NT2/D1 (cell line): ENCODE measurements at regions not wholly inside any gene's neighbourhood (a gene's known extent, or its start where the extent isn't known, plus 50 kb on each side); places are given as distances from the start of the nearest gene placed in this dataset.

Experiments
- DNase-seq: peaks from one replicate; pipeline ENCODE4 v3.0.0-alpha.2; 2011; ENCODE audit warnings: low read depth, low spot score
- H3K27me3 ChIP-seq: 2 replicates; pipeline ENCODE4 v1.6.0; 2011; ENCODE audit warnings: mild to moderate bottlenecking; ENCODE audit not compliant: insufficient read length, insufficient read depth
- H3K36me3 ChIP-seq: 2 replicates; pipeline ENCODE4 v1.6.1; 2011; ENCODE audit warnings: mild to moderate bottlenecking, low read length, mixed read lengths; ENCODE audit not compliant: insufficient read depth, insufficient read length
- H3K4me1 ChIP-seq: 2 replicates; pipeline ENCODE4 v1.5.1; 2011; ENCODE audit not compliant: insufficient read depth, insufficient read length
- H3K4me3 ChIP-seq: 2 replicates; pipeline ENCODE4 v1.5.1; 2011; ENCODE audit warnings: low read depth; ENCODE audit not compliant: insufficient read length
- H3K9ac ChIP-seq: 2 replicates; pipeline ENCODE4 v1.6.0; 2011; ENCODE audit warnings: low read depth; ENCODE audit not compliant: insufficient read length
- H3K9me3 ChIP-seq: 2 replicates; pipeline ENCODE4 v1.5.1; 2011; ENCODE audit warnings: mild to moderate bottlenecking, low read length; ENCODE audit not compliant: insufficient read depth
- SUZ12 ChIP-seq: IDR thresholded peaks from 2 replicates; pipeline ENCODE4 v1.6.1; 2011; ENCODE audit not compliant: insufficient read length, insufficient read depth; ENCODE audit errors: extremely low read depth
- YY1 ChIP-seq: IDR thresholded peaks from 2 replicates; pipeline ENCODE4 v1.6.1; 2011; ENCODE audit not compliant: insufficient read length, insufficient read depth
- ZNF274 ChIP-seq: IDR thresholded peaks from 2 replicates; pipeline ENCODE4 v1.6.1; 2011; ENCODE audit warnings: mild to moderate bottlenecking, low read depth, low read length

DNA sequence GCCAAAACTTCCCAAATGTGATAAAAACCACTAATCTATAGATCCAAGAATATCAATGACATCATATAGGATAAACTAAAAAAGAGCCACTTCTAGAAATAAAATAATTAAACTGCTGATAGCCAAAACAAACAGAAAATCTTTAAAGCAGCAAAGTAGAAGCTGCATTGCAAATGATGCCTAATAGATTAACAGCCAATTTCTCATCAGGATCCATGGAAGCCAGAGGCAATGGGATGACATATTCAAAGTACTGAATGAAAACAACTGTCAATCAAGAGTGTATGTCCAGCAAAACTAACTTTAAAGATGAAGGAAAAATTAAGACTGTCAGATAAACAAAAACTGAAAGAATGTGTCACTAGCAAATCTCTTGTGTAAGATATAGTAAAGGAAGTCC lies 224.8 kb downstream of the PSAT1 start:
- H3K9me3 ChIP-seq = peaks cover 18% of the 10 kb centered on the region
- TF ChIP-seq SUZ12 (no peak), ZNF274 (no peak), YY1 (no peak)
- H3K9ac ChIP-seq = no peak overlapping the region
- H3K27me3 ChIP-seq = no peaks in the 10 kb centered on the region
- no peak for DNase-seq
- H3K36me3 ChIP-seq = no peaks in the 10 kb centered on the region
- H3K4me1 ChIP-seq = no peaks in the 10 kb centered on the region
- H3K4me3 ChIP-seq = no peak overlapping the region

DNA sequence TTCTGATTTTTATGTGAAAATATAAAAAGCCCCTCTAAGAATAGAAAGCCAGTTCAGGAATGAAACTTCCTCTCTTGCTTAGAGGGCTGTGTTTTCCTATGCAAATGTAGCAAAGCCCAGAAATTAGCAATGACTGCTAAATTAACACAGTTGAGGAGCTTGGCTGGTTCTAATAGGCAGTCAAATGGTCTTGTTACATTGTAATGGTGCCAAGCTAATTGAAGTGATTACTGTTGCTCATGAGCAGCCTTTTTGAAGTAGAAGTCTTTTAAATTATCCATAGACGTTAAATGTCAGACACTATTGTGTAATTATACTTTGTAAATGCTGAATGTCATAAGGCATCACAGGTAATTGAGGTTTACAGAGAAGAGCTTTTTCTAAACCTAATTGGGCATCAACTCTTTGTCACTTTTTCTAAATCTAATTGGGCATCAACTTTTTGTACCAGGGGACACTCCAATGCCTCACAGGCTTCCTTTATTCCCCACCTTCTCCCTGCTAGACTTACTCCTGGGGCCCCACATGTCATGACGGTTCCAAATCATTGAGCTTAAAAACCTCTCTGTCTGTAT lies 229.1 kb downstream of the PSAT1 start:
- no peaks in the 10 kb centered on the region for H3K36me3 ChIP-seq
- no peak overlapping the region for H3K4me3 ChIP-seq
- DNase-seq = no peak
- TF ChIP-seq YY1 (no peak), ZNF274 (no peak)
- no peaks in the 10 kb centered on the region for H3K27me3 ChIP-seq
- no peaks in the 10 kb centered on the region for H3K4me1 ChIP-seq
- H3K9ac ChIP-seq = no peak overlapping the region
- H3K9me3 ChIP-seq = peaks cover 8% of the 10 kb centered on the region

DNA sequence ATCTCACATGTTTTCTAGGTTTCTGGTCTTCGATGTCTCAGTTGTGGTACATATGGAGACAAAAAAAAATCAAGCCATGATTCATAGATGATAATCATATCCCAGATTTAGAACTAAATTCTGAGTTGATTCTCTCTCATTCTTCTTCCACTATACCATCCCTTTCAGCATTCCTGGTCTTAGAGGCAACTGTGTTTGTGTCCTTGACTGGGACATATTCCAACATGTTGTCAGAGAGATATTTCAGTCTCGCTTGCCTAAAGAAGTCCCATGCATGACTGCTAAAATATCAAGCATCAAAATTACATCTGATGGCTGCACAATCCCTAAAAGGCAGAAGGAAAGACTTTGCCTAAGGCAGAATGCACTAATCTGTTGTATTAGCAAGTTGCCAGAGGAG lies 236.6 kb downstream of the PSAT1 start:
- Histone ChIP-seq H3K4me1 (no peaks in the 10 kb centered on the region), H3K4me3 (no peak overlapping the region), H3K9me3 (no peaks in the 10 kb centered on the region), H3K9ac (no peak overlapping the region), H3K27me3 (no peaks in the 10 kb centered on the region), H3K36me3 (no peaks in the 10 kb centered on the region)
- no peak for TF ChIP-seq SUZ12
- no peak for TF ChIP-seq ZNF274
- TF ChIP-seq YY1 = no peak
- DNase-seq = no peak

DNA sequence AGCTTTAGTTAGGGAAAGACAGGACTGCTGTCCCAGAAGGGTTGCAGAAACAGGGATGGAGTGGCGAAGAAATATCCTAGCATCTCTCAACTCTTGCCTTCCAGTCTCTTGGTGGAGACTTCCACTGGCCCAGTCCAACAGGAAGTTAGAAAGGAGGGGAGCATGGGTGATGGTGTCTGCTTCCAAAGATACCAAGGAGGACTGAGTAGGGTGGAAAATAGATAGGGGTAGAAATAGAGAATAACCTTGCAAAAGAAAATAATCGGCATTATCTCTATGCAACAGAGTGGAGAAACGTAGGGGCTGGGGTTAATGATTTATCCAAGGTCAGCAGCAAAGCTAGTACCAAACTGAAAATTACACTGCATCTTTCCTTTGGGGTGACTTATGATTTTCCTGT lies 242.3 kb downstream of the PSAT1 start:
- no peaks in the 10 kb centered on the region for H3K27me3 ChIP-seq
- H3K36me3 ChIP-seq = no peaks in the 10 kb centered on the region

DNA sequence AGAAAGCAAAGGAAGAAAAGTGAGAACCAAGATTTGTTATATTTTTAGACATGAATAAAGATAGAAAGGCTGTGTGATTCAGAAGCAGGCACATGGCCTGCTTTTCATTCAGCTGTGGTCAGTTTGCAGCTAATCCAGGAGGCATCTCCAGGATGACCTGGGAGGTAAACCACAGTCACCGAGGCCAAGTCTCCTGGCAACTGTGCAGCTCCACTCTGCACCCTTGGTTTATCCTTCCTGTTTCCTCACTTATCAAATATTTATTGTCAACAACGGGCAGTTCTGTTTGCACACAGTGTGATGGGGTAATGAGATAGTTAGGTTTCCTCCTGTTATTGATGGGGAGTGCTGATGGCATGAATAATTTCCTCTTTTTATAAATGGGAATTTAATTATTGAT lies 243.0 kb downstream of the PSAT1 start:
- H3K9ac ChIP-seq = no peak overlapping the region
- H3K4me3 ChIP-seq = no peak overlapping the region
- H3K9me3 ChIP-seq = peaks cover under 1% of the 10 kb centered on the region; the same call in 1 of the 2 replicates
- H3K36me3 ChIP-seq = no peaks in the 10 kb centered on the region
- no peaks in the 10 kb centered on the region for H3K27me3 ChIP-seq
- no peak for TF ChIP-seq ZNF274
- no peak for TF ChIP-seq SUZ12
- TF ChIP-seq YY1 = no peak
- no peak for DNase-seq
- peaks cover 4% of the 10 kb centered on the region for H3K4me1 ChIP-seq

More for the DNA sequence above, 242.3 kb downstream of the PSAT1 start:
- Histone ChIP-seq H3K9ac (no peak overlapping the region), H3K4me3 (no peak overlapping the region), H3K9me3 (no peaks in the 10 kb centered on the region), H3K4me1 (peaks cover 4% of the 10 kb centered on the region)
- no peak for DNase-seq
- no peak for TF ChIP-seq YY1
- TF ChIP-seq ZNF274 = no peak
- TF ChIP-seq SUZ12 = no peak

DNA sequence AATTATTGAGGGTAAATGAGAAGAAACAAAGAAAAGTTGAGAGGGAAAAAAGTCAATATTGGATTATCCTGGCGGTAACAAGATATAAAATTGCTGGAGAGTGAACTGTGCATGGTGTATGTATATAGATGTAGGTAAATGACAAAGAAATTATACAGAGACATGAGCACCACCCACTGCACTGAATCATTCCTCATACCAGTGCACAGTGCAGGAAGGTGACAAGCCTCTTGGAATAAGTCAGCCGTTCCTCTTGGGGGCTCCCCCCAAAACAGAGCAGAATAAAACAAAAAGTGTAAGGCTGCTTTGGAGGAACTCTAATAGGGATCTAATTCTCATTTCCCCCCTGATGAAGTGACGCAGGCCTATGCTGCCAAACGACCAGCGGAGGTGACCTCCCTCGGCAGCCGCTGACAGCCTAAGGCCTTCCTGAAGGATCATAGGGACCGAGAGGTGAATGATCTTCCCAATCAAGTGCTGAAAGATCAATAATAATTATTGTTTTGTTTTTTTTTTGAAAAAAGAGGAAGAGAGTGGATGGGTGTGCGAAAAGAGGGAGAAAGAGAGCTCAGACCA lies 245.0 kb downstream of the PSAT1 start:
- DNase-seq = no peak
- H3K4me1 ChIP-seq = peaks cover 4% of the 10 kb centered on the region
- H3K9ac ChIP-seq = no peak overlapping the region
- H3K36me3 ChIP-seq = no peaks in the 10 kb centered on the region
- peaks cover 5% of the 10 kb centered on the region; the same call in 1 of the 2 replicates for H3K9me3 ChIP-seq
- TF ChIP-seq ZNF274 = no peak
- TF ChIP-seq SUZ12 = no peak
- TF ChIP-seq YY1 = no peak
- no peaks in the 10 kb centered on the region for H3K27me3 ChIP-seq
- no peak overlapping the region for H3K4me3 ChIP-seq

DNA sequence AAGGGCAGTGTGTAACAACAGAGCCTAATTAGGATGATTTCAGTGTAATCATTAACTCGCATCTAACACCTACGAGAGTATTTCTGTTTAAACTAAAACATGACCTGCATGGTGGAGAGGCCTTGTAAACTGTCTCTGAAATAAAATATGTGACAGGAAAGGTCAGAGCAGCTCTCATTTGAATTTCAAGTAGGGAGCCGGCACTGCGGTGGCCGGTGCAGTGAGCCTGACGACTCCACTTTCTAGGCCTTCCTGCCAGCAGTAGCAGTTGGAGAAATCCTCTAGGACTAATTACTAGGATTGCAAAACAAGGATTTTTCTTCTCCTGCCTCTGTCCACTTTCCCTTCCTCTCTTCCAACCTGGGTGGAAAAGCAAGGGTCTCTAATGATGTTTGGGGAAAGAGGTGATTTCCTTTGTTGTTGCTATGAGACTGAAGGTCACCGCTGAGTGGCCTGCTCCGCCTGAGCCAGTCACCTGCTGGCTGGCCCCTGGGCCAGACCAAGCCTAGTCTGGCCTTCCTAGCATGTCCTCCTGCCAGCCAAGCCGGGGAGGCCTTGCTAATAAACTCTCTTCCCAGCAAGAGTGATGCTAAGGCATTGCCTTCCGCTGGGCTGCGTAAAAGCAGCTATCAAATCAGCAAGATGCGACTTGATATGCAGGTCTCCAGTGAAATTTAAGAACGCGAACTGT lies 245.7 kb downstream of the PSAT1 start:
- no peaks in the 10 kb centered on the region for H3K27me3 ChIP-seq
- TF ChIP-seq YY1 (no peak), ZNF274 (no peak), SUZ12 (no peak)

DNA sequence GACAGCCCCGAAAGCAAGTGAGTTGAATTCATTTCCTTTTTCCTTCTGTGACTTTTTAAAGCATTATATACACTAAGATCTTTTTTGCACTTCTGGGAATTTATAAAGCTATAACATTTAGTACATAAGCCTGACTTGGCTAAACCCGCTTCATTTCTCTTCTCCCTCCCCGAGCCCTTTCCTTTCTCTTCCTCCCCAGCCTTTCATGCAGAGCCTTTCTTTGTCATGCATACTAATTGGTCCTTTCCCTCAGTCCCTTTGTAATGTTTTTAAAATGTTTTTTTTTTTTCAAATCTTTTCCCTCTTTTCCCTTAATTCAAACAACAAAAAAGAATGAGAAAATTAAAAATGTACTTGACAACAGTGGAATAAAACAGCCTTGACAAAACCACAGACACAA lies 246.4 kb downstream of the PSAT1 start:
- TF ChIP-seq SUZ12 (no peak), YY1 (no peak), ZNF274 (no peak)
- Histone ChIP-seq H3K27me3 (no peaks in the 10 kb centered on the region), H3K9ac (no peak overlapping the region), H3K9me3 (peaks cover 5% of the 10 kb centered on the region; the same call in 1 of the 2 replicates), H3K4me3 (no peak overlapping the region), H3K36me3 (no peaks in the 10 kb centered on the region), H3K4me1 (peaks cover 4% of the 10 kb centered on the region)
- no peak for DNase-seq

More for the DNA sequence above, 245.7 kb downstream of the PSAT1 start:
- peaks cover 4% of the 10 kb centered on the region for H3K4me1 ChIP-seq
- H3K9ac ChIP-seq = no peak overlapping the region
- no peak for DNase-seq
- H3K36me3 ChIP-seq = no peaks in the 10 kb centered on the region
- H3K4me3 ChIP-seq = no peak overlapping the region
- peaks cover 5% of the 10 kb centered on the region; the same call in 1 of the 2 replicates for H3K9me3 ChIP-seq
